ENCODE measurements at regions not wholly inside any gene's neighbourhood (a gene's known extent, or its start where the extent isn't known, plus 50 kb on each side); places are given as distances from the start of the nearest gene placed in this dataset.

DNA sequence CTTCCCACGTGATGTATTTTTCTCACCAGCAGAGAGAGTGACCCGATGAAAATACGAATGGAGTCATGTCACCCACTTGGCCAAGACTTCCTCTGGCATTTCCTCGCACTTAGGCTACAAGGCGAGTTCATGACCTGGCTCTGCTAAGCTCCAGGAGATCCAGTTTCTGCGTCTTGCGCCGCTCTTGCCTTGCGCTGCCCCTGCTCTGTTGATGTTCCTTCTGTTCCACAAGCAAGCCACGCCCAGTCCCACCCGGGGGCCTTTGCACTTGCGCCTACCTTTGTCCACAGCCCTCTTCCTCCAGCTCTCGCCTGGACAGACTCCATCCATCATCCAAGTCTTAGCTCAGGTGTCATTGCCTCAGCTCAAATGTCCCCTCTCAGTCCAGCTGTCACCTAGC is 116.3 kb upstream of the SHH start:
- TF ChIP-seq, protein P1, sequence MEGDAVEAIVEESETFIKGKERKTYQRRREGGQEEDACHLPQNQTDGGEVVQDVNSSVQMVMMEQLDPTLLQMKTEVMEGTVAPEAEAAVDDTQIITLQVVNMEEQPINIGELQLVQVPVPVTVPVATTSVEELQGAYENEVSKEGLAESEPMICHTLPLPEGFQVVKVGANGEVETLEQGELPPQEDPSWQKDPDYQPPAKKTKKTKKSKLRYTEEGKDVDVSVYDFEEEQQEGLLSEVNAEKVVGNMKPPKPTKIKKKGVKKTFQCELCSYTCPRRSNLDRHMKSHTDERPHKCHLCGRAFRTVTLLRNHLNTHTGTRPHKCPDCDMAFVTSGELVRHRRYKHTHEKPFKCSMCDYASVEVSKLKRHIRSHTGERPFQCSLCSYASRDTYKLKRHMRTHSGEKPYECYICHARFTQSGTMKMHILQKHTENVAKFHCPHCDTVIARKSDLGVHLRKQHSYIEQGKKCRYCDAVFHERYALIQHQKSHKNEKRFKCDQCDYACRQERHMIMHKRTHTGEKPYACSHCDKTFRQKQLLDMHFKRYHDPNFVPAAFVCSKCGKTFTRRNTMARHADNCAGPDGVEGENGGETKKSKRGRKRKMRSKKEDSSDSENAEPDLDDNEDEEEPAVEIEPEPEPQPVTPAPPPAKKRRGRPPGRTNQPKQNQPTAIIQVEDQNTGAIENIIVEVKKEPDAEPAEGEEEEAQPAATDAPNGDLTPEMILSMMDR (conservative IDR thresholded peaks at IDR 0.05; ENCODE audit: low read depth, low read length) = no peak
- TF ChIP-seq EZH2 (IDR thresholded peaks at IDR 0.05; ENCODE audit: borderline replicate concordance, low read depth, low read length, poor library complexity, severe bottlenecking) = no peak
